ENCODE measurements at regions not wholly inside any gene's neighbourhood (a gene's known extent, or its start where the extent isn't known, plus 50 kb on each side); places are given as distances from the start of the nearest gene placed in this dataset.

- intact Hi-C loops (cut with DNase I; ENCODE audit: low total_unique reads): no loop called here
- H3K9me3 ChIP-seq: no peaks in the 10 kb centered on the region
Observed at GRCh38 chr4:66591968-66592367, 921.7 kb upstream of the EPHA5 start.

GRCh38 chr4:66590488-66591215 lies 920.4 kb upstream of the EPHA5 start:
- Histone ChIP-seq H3K27me3 (replicated peaks in 1 of 7) (no peaks in the 10 kb centered on the region), H3K9me3 (no peaks in the 10 kb centered on the region), H3K36me3 (no peaks in the 10 kb centered on the region), H3K4me1 (no peaks in the 10 kb centered on the region), H3K27ac (no peak overlapping the region), H3K4me3 (no peak overlapping the region)
- no peak for DNase-seq
- intact Hi-C loops (cut with DNase I; ENCODE audit: low total_unique reads): no loop called here
- 80 to 91% (median 89%) methylated on average over 1 of the region's 1 CpG for WGBS, 5 donors
- no peak for TF ChIP-seq POLR2AphosphoS5 (IDR thresholded peaks at IDR 0.05)

More at GRCh38 chr4:66591968-66592367, 921.7 kb upstream of the EPHA5 start:
- Histone ChIP-seq H3K4me1 (no peaks in the 10 kb centered on the region), H3K27me3 (replicated peaks in 1 of 7) (no peaks in the 10 kb centered on the region), H3K36me3 (no peaks in the 10 kb centered on the region), H3K4me3 (no peak overlapping the region), H3K27ac (no peak overlapping the region)
- DNase-seq: no peak
- TF ChIP-seq CTCF (IDR thresholded peaks at IDR 0.05 in 8 of 11, conservative IDR thresholded peaks at IDR 0.05 in 3 of 11) (no peak), POLR2A (IDR thresholded peaks at IDR 0.05) (no peak), POLR2AphosphoS5 (IDR thresholded peaks at IDR 0.05) (no peak)

- 11 to 45% (median 39%) methylated on average over 1 of the region's 1 CpG for WGBS, 5 donors
- no peaks in the 10 kb centered on the region for H3K36me3 ChIP-seq
- DNase-seq: no peak
- intact Hi-C loops (cut with DNase I; ENCODE audit: low total_unique reads): no loop called here
- H3K4me1 ChIP-seq: no peaks in the 10 kb centered on the region
- no peaks in the 10 kb centered on the region for H3K9me3 ChIP-seq
- no peaks in the 10 kb centered on the region for H3K27me3 ChIP-seq (replicated peaks in 1 of 7)
- TF ChIP-seq POLR2AphosphoS5 (IDR thresholded peaks at IDR 0.05) (no peak), CTCF (IDR thresholded peaks at IDR 0.05 in 8 of 11, conservative IDR thresholded peaks at IDR 0.05 in 3 of 11) (no peak), POLR2A (IDR thresholded peaks at IDR 0.05) (no peak)
- H3K27ac ChIP-seq: no peak overlapping the region
- H3K4me3 ChIP-seq: no peak overlapping the region
Observed at GRCh38 chr4:66589183-66589582, 918.9 kb upstream of the EPHA5 start.

GRCh38 chr4:66585767-66586166 lies 915.5 kb upstream of the EPHA5 start:
- TF ChIP-seq POLR2A (IDR thresholded peaks at IDR 0.05) (no peak), POLR2AphosphoS5 (IDR thresholded peaks at IDR 0.05) (no peak), CTCF (IDR thresholded peaks at IDR 0.05 in 8 of 11, conservative IDR thresholded peaks at IDR 0.05 in 3 of 11) (no peak)
- DNase-seq: no peak
- intact Hi-C loops (cut with DNase I; ENCODE audit: low total_unique reads): no loop called here
- 65 to 85% (median 71%) methylated on average over 1 of the region's 1 CpG for WGBS, 5 donors
- H3K27me3 ChIP-seq (replicated peaks in 1 of 7): no peaks in the 10 kb centered on the region
- no peak overlapping the region for H3K4me3 ChIP-seq
- H3K4me1 ChIP-seq: no peaks in the 10 kb centered on the region
- H3K9me3 ChIP-seq: peaks cover 0 to 4% (median 0%) of the 10 kb centered on the region in 8 donors
- H3K27ac ChIP-seq: no peak overlapping the region
- H3K36me3 ChIP-seq: no peaks in the 10 kb centered on the region
